ENCODE measurements at regions not wholly inside any gene's neighbourhood (a gene's known extent, or its start where the extent isn't known, plus 50 kb on each side); places are given as distances from the start of the nearest gene placed in this dataset.

GRCh38 chr18:30781601-30782000 is 260.9 kb downstream of the DSC3 start:
- TF ChIP-seq REST (IDR thresholded peaks at IDR 0.05) (no peak), RCOR1 (IDR thresholded peaks at IDR 0.05; ENCODE audit: low read depth, low read length) (no peak), EP300 (IDR thresholded peaks at IDR 0.05) (no peak), MAFK (IDR thresholded peaks at IDR 0.05; ENCODE audit: partially characterized antibody) (no peak), POLR2A (IDR thresholded peaks at IDR 0.05; ENCODE audit: low read length) (no peak), KDM5A (IDR thresholded peaks at IDR 0.05) (no peak), RFX5 (IDR thresholded peaks at IDR 0.05) (no peak), NR3C1 (IDR thresholded peaks at IDR 0.05) (no peak), SMC3 (IDR thresholded peaks at IDR 0.05) (no peak), MAX (IDR thresholded peaks at IDR 0.05) (no peak)
- TF ChIP-seq, protein P1, sequence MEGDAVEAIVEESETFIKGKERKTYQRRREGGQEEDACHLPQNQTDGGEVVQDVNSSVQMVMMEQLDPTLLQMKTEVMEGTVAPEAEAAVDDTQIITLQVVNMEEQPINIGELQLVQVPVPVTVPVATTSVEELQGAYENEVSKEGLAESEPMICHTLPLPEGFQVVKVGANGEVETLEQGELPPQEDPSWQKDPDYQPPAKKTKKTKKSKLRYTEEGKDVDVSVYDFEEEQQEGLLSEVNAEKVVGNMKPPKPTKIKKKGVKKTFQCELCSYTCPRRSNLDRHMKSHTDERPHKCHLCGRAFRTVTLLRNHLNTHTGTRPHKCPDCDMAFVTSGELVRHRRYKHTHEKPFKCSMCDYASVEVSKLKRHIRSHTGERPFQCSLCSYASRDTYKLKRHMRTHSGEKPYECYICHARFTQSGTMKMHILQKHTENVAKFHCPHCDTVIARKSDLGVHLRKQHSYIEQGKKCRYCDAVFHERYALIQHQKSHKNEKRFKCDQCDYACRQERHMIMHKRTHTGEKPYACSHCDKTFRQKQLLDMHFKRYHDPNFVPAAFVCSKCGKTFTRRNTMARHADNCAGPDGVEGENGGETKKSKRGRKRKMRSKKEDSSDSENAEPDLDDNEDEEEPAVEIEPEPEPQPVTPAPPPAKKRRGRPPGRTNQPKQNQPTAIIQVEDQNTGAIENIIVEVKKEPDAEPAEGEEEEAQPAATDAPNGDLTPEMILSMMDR (IDR thresholded peaks at IDR 0.05), result no peak
- TF ChIP-seq, protein P2, sequence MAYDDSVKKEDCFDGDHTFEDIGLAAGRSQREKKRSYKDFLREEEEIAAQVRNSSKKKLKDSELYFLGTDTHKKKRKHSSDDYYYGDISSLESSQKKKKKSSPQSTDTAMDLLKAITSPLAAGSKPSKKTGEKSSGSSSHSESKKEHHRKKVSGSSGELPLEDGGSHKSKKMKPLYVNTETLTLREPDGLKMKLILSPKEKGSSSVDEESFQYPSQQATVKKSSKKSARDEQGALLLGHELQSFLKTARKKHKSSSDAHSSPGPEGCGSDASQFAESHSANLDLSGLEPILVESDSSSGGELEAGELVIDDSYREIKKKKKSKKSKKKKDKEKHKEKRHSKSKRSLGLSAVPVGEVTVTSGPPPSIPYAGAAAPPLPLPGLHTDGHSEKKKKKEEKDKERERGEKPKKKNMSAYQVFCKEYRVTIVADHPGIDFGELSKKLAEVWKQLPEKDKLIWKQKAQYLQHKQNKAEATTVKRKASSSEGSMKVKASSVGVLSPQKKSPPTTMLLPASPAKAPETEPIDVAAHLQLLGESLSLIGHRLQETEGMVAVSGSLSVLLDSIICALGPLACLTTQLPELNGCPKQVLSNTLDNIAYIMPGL (CRISPR knock-in tag; IDR thresholded peaks at IDR 0.05; ENCODE audit: borderline replicate concordance), result no peak
